ENCODE measurements at regions not wholly inside any gene's neighbourhood (a gene's known extent, or its start where the extent isn't known, plus 50 kb on each side); places are given as distances from the start of the nearest gene placed in this dataset.

DNA sequence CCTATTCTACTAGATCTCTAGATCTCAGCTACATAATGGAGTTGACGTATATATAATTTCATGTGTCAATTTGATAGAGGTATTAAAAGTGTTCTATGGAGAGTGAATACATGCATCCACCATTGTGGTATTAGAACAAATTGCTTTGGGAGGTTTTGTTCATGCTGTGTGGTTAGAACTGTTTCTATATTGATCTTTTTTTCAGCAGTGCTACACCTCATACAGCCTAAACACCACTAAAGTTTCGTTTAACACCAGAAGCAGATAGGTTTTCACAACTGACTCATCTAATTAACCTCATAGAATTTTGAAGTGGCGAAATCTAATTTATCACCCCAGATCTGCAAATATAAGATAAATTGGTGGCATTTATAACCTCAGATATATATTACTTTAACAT is 269.4 kb upstream of the SEMA6A start:
- TF ChIP-seq, protein P1, sequence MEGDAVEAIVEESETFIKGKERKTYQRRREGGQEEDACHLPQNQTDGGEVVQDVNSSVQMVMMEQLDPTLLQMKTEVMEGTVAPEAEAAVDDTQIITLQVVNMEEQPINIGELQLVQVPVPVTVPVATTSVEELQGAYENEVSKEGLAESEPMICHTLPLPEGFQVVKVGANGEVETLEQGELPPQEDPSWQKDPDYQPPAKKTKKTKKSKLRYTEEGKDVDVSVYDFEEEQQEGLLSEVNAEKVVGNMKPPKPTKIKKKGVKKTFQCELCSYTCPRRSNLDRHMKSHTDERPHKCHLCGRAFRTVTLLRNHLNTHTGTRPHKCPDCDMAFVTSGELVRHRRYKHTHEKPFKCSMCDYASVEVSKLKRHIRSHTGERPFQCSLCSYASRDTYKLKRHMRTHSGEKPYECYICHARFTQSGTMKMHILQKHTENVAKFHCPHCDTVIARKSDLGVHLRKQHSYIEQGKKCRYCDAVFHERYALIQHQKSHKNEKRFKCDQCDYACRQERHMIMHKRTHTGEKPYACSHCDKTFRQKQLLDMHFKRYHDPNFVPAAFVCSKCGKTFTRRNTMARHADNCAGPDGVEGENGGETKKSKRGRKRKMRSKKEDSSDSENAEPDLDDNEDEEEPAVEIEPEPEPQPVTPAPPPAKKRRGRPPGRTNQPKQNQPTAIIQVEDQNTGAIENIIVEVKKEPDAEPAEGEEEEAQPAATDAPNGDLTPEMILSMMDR (IDR thresholded peaks at IDR 0.05) = no peak
- TF ChIP-seq POLR2A (IDR thresholded peaks at IDR 0.05) = no peak

All from thyroid gland (tissue), 4 donors.